UCSD-AML1 (cell line): ENCODE measurements at regions not wholly inside any gene's neighbourhood (a gene's known extent, or its start where the extent isn't known, plus 50 kb on each side); places are given as distances from the start of the nearest gene placed in this dataset.
"Not testable (repeated sequence)": the region's sequence is repeated elsewhere in the genome, so short reads cannot be mapped to it uniquely, and the experiment has no call there.

Source experiments
- DNase-seq: peaks from one replicate; lab custom pipeline; 2025; ENCODE audit not compliant: unreplicated experiment; lab: John Stamatoyannopoulos, UW

DNA sequence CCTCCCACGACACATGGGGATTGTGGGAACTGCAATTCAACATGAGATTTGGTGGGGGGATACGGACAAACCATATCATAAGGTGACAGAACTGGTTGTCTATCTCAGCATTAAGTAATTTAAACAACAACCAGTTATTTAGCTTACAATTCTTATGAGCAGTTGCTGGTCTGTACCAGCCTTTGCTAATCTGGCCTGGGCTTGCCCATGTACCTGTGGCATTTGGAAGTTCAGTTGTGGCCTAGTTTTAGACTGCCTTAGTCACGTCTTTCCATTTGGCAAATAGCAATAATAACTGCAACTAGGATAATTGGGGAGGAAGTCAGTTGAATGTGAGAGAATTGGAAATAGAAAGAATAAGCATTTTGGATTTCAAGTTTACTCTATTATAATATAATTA, 441.8 kb upstream of the CXADR start:
- DNase-seq: no peak

DNA sequence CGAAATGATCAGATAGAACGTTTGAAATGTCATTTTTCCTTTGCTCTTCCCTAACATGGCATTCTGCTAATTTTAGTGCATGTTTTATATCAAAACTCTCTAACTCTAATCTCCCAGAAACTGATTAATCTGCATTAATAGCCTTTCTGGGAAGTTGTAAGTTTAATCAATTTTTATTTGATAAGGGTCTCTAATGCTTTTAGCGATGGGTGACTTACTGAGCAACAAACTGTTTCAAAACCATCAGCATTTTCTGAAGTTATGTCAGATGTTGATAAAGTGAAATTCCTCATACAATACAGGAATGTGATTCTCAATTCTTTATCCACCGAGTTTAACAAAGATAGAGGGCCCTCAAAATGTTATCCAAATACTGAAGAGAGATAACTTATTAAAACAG, 431.6 kb upstream of the CXADR start:
- no peak for DNase-seq

DNA sequence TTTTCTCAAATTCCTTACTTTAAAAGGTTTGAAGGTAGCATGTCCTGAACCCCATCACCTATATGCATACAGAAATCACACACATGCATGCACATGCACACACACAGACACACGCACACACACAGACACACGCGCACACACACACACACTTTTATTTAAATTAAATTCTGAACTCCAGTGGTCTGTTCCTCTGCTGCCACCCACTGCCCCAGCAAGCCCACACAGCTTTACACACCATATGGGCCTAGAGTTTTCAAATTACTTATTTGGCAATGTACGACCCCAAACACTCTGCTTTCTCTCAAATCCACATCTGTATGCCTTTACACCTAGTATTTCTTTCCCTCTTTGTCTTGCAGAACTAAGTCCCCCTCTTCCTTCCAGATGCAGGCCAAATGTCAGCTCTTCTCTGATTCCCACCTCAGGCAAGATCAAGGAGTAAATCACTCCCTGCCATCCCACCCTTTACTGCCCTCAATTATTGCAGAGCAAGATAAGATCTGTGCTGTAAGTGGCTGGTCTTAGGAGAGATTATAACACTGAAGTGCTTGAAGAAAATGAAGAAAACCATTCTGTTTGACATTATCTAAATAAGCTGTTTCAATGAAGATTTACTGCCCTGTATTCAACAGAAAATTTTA, 429.9 kb upstream of the CXADR start:
- no peak for DNase-seq

DNA sequence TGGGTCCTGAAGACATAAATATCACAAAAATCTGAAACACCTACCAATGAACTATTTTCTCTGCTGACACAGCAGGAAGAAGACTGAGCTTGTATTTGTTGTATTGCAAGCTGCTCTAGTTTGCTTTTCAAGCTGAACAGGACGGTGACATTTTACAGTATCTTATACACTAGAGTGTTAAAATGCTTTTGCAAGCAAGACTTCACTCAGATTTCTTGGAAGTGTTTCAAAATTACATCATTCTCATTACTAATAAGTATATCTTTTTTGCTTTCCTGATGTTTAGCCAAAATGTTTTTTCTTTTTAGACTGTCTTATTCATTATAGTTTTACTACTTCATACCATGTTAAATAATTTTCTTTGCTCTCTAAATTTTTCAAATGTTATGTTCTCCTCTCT, 427.1 kb upstream of the CXADR start:
- DNase-seq: no peak

DNA sequence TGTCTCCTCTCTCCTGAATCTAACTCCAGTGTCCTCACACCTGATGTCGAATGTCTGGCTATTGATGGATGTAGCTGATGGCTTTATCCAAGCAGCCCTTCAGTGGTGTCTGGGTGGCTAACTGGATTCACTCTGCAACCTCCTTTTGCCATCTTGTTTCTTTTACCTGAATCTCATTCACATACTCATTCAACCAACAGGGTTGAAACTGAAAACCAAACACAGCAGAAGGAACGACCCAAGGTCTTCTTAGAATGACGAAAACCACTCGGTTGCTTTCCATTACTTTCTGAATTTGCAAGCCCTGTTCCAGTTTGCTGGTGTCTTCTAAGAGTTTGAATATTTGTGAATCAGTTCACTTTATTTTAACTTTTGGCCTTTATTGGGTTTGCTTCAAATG, 424.3 kb upstream of the CXADR start:
- DNase-seq: no peak

DNA sequence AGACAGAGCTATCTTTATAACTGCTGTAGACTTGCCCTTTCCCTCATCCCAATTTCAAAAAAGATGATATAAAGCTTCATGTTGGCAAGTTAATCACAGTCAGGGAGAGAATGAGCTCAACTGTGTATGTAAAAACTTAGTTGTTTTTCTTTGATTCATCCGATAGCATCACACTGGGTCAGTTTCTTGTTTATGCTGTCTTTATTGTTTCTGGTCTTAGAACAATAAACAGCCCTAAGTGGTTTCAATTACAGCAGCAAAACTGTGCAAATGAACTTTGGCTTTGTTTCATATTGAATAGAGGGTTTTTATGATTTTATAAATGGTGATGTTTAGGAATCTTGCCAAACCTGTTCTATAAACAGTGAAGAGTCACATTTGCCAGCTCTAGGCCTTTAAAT, 423.8 kb upstream of the CXADR start:
- DNase-seq: no peak

DNA sequence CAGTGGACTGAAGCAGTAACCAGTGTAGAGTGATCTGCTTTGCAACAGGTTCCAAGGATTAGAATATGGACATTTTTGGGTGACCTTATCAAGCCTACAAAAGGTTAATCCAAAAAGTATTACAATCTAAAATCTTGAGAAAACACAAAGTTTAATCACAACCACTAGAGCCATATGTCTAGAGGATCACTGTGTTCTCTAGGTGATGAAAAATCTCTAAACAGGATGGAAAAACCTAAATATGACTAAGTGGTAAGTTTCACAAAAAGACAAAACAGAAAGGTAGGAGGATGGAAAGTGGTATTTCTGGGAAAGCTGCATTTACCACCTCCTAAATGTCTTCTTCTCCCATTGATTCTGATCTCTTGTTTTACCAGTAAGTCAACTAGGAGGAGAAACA, 411.1 kb upstream of the CXADR start:
- DNase-seq: no peak

DNA sequence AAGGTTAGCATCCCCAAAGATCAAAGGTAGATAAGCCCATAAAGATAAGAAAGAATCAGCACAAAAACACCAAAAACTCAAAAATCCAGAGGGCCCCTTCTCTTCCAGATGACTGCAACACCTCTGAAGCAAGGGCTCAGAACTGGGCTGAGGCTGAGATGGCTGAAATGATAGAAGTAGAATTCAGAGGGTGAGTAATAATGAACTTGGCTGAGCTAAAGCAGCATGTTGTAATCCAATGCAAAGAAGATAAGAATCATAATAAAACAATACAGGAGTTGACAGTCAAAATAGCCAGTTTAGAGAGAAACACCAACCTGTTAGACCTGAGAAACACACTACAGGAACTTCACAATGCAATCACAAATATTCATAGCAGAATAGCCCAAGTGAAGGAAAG, 406.9 kb upstream of the CXADR start:
- DNase-seq: no peak

DNA sequence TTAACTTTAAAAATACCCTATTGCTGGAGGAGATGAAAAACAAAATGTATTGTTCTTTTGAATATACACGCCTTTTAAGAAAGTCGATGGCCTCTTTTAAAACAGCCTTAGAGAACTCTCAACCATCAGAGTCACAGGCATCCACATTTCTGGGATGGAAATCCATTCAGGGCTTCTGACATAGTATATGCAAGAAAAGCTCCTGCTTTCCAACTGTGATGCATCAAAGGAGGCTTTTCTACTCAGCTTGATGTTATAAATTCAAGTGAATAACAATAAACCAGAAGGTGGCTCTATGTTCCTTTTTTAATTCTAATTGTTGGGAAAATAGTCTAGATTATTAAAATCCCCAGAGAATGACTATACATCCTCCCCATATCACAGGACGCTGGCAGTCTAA, 398.8 kb upstream of the CXADR start:
- no peak for DNase-seq

DNA sequence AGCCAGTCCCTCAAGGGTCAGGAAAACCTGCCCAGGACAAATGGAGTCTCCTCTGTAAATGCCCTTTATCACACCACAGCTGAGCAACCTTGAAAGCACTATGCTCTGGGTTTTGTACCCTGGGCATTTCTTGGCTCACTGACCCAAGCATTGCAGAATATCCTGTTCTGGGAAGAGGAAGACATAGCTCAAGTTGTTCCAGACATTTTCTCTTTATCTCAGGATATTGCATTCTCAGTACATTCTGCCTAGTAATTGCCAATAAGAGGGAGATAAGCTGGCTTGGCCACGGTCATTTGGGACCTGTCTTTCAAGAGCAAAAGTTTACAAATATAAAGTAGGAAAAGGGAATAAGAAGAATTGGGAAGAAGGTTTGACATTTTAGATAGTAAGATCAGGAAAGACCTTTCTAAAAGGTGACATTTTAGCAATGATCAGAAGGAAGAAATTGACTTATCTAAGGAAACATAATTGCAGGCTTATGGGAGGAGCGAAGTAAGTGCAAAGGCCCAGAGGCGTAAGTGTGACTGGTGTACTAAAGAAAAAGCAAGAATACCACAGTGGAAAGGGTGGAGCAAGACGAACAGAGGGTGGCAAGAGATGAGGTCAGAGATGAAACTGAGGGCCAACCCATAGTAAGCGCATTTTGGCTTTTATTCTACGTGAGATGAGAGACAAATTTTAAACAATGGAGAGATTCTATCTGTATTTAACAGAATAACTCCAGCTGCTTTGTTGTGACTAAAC, 394.0 kb upstream of the CXADR start:
- no peak for DNase-seq

DNA sequence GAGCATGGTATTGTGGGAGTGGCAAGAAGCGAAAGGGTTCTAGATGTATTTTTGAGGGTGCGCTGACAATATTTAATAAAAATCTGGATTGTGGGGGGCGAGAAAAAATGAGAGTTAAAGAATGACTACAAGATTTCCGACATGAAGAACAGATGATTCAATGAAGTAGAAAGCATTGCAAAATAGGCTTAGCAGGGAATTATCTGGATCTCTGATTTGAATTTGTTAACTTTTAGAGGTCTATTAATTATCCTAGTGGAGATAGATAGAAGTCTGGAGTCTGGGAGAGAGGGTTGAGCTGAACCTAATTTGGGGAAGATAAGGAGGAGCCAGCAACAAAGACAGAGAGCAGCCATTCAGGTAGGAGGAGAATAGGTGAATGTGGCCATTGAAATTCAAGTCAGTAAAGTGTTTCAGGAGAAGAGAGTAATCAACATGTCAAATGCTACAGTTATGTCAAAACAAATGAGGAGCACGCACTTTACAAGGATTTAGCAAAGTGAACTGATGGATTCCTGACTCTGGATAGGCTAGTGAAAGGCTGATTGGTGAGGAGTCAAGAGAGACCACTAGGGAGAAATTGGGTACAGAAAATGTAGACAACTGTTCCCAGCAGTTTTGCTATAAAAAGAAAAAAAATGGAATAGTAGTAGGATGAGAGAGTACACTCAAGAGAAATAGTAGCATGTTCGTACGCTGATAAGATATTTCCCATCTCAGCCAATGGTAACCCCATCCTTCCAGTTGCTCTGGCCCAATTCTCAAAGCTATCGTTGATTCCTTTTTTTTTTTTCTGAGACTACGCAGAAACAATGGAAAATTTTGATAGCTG, 393.2 kb upstream of the CXADR start:
- DNase-seq: no peak

DNA sequence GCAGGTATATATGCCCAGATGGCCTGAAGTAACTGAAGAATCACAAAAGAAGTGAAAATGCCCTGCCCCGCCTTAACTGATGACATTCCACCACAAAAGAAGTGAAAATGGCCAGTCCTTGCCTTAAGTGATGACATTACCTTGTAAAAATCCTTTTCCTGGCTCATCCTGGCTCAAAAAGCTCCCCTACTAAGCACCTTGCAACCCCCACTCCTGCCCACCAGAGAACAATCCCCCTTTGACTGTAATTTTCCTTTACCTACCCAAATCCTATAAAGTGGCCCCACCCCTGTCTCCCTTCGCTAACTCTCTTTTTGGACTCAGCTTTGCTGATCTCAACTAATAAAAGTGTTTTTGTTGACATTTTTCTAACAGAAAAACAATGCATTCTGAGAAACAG, 385.4 kb upstream of the CXADR start:
- not testable (repeated sequence) for DNase-seq

DNA sequence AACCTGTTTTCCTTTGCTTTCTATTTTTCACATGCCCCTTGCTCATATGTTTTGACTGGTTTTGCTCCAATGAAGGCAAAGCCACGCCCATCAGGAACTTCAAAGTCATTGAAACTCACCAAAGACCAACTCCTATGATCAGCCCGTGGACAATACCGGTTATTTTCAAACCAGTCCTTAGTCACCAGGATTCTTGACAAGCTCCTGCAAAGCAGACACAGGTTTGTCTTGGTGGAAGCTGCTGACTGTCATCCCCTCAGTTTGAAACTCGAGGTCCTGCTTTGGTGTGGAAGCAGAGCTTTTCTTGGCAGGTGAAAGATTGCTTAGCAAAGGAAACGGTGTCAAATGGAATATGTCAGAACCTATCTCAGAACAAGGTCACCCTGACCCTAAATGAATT, 384.7 kb upstream of the CXADR start:
- no peak for DNase-seq

DNA sequence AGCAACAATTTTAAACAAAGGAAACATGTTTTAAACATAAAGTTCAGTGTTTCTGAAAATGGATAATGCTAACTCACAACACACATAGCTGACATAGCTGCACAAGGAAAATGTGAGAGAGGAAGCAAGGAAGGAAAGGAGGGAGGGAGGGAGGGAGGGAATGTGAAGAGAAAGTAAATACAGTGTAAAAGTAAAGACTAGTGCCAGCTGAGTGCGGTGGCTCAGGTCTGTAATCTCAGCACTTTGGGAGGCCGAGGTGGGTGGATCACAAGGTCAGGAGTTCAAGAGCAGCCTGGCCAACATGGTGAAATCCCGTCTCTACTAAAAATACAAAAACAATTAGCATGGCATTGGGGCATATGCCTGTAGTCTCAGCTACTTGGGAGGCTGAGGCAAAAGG, 373.7 kb upstream of the CXADR start:
- DNase-seq: not testable (repeated sequence)

DNA sequence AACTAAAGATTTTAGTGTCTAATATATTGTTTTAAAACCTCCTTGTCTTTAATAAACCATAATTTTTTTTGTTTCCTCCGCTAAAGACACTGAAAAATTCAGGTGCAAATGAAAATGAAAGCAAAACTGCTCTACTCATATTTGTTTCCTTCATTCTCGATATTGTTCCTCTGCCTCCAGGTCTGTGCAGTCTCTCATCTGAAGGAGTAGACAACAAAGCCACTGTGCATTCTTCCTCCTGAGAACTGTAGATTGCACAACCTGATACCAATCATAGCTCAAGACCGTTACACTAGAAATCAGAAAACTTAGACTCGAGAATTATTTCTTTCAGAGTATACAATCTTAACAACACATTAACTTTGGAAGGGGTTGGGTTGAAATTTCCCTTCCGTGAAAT, 373.1 kb upstream of the CXADR start:
- DNase-seq: no peak

DNA sequence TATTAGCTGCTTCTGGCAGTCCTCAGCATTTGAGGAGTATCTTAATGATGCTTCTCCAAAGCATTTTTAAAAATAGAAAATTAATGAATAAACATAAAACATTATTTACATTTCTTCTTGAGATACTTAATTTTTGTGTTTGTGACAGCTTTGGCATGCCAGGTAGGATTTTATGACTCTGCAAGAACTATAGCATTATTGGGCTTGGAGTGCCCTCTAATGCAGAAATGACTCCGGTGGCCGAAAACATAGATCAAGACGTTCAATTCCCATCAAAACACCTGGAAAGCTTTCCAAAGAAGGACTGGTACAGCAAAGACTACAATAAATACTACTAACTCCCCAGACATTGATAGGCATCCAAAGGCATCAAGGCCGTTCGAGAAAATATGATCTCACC, 366.4 kb upstream of the CXADR start:
- no peak for DNase-seq

DNA sequence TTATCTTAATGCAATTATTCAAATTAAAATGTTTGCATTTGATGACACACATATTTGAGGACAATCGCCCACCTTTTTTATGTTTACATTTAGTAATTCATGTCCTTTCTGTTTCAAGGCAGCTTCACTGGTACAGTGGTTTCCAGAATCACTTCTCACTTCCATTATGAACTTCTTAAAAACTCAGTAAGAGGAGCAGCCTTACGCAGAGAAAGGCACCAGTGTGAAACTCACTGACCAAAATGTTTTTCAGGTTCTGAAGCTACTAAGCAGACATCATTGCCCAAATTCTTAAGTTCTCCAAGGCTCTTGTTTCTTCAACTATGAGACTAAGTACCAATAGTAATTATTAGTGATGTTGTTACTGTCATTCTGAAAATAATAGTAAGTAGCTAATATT, 353.1 kb upstream of the CXADR start:
- DNase-seq: no peak

DNA sequence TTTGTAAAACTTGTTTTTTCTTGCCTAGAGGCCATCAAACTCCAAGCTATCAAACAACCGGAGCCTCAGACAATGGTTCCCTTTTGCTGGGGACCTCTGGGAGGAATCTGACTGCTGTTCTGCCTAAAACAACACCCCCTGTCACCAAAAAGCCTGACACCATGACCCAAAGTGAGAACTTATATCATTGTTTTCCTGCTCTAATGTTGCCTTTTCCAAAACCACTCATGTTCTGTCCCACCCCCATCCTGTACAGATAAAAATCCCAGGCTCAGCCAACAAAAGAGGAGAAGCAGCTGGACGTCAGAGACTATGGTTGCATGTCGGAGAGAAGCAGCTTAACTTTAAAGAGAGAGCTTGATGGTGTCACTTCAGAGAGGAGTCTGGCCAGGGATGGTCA, 327.2 kb upstream of the CXADR start:
- DNase-seq: no peak

DNA sequence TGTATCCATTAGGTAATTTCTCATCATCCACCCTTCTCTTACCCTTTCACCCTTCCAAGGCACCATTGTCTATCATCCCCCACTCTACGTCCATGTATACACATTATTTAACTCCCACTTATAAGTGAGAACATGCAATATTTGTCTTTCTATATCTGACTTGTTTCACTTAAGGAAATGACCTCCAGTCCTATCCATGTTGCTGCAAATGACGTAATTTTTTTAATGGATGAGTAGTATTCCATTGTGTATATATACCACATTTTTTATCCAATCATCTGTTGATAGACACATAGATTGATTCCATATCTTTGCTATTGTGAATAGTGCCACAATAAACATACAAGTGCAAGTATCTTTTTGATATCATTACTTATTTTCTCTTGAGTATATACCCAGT, 322.9 kb upstream of the CXADR start:
- DNase-seq: no peak

DNA sequence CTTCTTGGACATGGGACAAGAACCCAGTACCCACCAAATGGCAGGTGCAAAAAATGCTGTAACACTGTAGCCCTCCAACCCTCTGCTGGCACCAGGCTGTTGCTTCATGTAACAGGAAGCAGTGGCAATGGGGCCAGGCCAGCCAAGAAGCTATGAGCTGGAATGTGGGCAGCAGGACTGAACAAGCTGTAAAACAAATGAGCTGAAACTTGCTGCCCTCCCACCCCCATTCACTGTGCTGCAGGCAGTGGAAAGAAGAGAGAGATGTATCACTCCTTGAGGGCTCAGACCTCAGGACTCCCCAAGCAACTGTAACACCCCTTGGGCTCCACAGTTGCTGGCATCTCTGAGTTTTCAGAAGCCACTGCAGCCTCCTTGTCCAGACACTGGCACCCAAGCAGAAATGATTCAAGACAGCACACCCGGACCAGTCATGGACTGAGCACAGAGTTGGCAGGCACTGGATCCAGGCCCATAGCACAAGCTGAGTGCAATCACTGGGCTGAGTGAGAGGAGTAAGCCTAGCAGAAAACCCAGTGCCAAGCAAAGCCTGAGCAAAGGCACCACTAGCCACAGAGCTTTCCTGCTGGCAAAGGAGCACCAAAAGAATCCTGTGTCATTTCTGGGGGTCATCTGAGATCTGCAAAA, 321.4 kb upstream of the CXADR start:
- no peak for DNase-seq

DNA sequence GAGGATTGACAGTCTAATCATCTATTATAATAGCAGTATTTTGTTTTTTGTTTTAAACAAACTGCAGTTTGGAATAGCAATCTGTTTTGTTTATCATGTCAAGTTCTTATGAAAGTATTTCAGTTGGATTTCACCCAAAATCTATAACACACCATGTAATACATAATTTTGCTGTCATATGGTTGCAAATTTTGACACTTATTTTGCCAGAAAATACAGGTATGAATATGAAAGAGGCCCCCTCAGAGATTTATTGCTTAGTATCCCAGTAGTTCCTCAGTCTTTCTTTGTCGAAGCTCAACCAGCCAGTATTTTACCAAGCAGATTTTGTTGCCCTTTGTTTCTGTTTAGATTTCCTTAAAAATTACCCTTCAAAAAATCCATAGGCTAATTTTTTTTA, 317.5 kb upstream of the CXADR start:
- DNase-seq: no peak

DNA sequence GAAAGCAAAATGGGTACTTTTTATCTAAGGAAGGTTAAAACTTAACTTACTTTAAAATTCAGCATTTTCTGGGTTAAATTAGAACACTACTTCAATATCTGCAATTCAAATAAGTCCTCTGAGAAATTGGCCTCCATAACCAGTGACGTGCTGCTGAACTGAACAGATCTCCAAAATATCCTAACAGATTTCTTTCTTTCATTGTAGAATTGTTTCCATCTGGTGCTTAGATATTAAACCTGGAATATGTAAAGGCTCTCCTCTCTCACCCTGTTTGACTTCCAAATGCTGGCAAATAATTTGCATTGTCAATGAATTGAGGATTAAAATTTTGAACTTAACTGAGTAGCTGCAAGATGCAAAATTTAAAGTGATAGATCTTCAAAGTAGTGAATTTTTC, 316.9 kb upstream of the CXADR start:
- no peak for DNase-seq
